Mucosa of descending colon (tissue), 3 donors: ENCODE measurements at regions not wholly inside any gene's neighbourhood (a gene's known extent, or its start where the extent isn't known, plus 50 kb on each side); places are given as distances from the start of the nearest gene placed in this dataset.

ENCODE experiments used
- ATAC-seq: fragments of 200-7000 bp; cut with Tn5 transposase; one replicate; pipeline ENCODE4 v1.9.1; 2020; ENCODE audit warnings: mild to moderate bottlenecking, moderate library complexity
- DNase-seq, 3 donors: peaks; one replicate each; pipeline ENCODE4 v3.0.0-alpha.2; 2020
- H3K36me3 ChIP-seq: fragments of 200-600 bp; one replicate; pipeline ENCODE4 v1.8.0; 2021; ENCODE audit warnings: low read depth, mild to moderate bottlenecking
- H3K4me1 ChIP-seq: fragments of 200-600 bp; one replicate; pipeline ENCODE4 v1.8.0; 2021; ENCODE audit warnings: low read depth, mild to moderate bottlenecking
- H3K4me3 ChIP-seq: fragments of 200-600 bp; one replicate; pipeline ENCODE4 v1.8.0; 2021; ENCODE audit warnings: mild to moderate bottlenecking
- H3K9me3 ChIP-seq: fragments of 200-600 bp; one replicate; pipeline ENCODE4 v1.8.0; 2021; ENCODE audit warnings: mild to moderate bottlenecking
- CTCF ChIP-seq: fragments of 200-600 bp; IDR thresholded peaks from one replicate; pipeline ENCODE4 v1.8.0; 2022; ENCODE audit warnings: antibody characterized with exemption, mild to moderate bottlenecking
- intact Hi-C, 2 donors: fragments of 100-400 bp; cut with DNase I in 1 of 2; cut with micrococcal nuclease in 1 of 2; formaldehyde crosslinking; loops; one replicate each; pipeline versions ENCODE4 v1.11.0 to v1.11.1; 2022; cut with DNase I, micrococcal nuclease
- donor health status: DM: no; HTN: no; CAD: no; lungs with moderate emphysema.
- donor health status: DM: no; HTN: no; CAD: no.
- donor health status: DM: no; HTN: yes; CAD: no.

- no peak for ATAC-seq
- no peak for TF ChIP-seq CTCF
- intact Hi-C loops: no loop called here
- H3K4me1 ChIP-seq: no peaks in the 10 kb centered on the region
- H3K4me3 ChIP-seq: no peak overlapping the region
- DNase-seq: no peak
- H3K9me3 ChIP-seq: no peaks in the 10 kb centered on the region
- H3K36me3 ChIP-seq: no peaks in the 10 kb centered on the region
These were observed 734.3 kb downstream of the BRD1 start for GRCh38 chr22:49093192-49093880.

- Histone ChIP-seq H3K9me3 (no peaks in the 10 kb centered on the region), H3K4me1 (no peaks in the 10 kb centered on the region), H3K36me3 (no peaks in the 10 kb centered on the region), H3K4me3 (no peak overlapping the region)
- no peak for DNase-seq
- TF ChIP-seq CTCF: no peak
- intact Hi-C loops: no loop called here
- ATAC-seq: no peak
These were observed 735.0 kb downstream of the BRD1 start for GRCh38 chr22:49092716-49093115.

GRCh38 chr22:49091917-49092545 is 735.6 kb downstream of the BRD1 start:
- Histone ChIP-seq H3K4me3 (no peak overlapping the region), H3K36me3 (no peaks in the 10 kb centered on the region), H3K9me3 (no peaks in the 10 kb centered on the region), H3K4me1 (no peaks in the 10 kb centered on the region)
- TF ChIP-seq CTCF: no peak
- intact Hi-C loops: no loop called here
- no peak for DNase-seq
- ATAC-seq: no peak

GRCh38 chr22:49091451-49091850 is 736.2 kb downstream of the BRD1 start:
- DNase-seq: no peak
- no peak for TF ChIP-seq CTCF
- intact Hi-C loops: no loop called here
- H3K9me3 ChIP-seq: no peaks in the 10 kb centered on the region
- H3K4me3 ChIP-seq: no peak overlapping the region
- ATAC-seq: no peak
- no peaks in the 10 kb centered on the region for H3K36me3 ChIP-seq
- H3K4me1 ChIP-seq: no peaks in the 10 kb centered on the region

- no peaks in the 10 kb centered on the region for H3K9me3 ChIP-seq
- no peak for TF ChIP-seq CTCF
- no peak for ATAC-seq
- H3K4me1 ChIP-seq: no peaks in the 10 kb centered on the region
- H3K4me3 ChIP-seq: no peak overlapping the region
- no peak for DNase-seq
- H3K36me3 ChIP-seq: no peaks in the 10 kb centered on the region
- intact Hi-C loops: no loop called here
These were observed 736.9 kb downstream of the BRD1 start for GRCh38 chr22:49090853-49091135.
